ENCODE measurements at regions not wholly inside any gene's neighbourhood (a gene's known extent, or its start where the extent isn't known, plus 50 kb on each side); places are given as distances from the start of the nearest gene placed in this dataset.

GRCh38 chr9:106423575-106423974, 439.4 kb upstream of the ZNF462 start:
- no peak for ATAC-seq
- ChIA-PET CTCF (no interaction called here), POLR2A (ENCODE audit: unreplicated experiment) (no interaction called here)
- Histone ChIP-seq H4K20me1 (ENCODE audit: low read length) (no peaks in the 10 kb centered on the region), H3K9me2 (replicated peaks; ENCODE audit: low read length) (no peaks in the 10 kb centered on the region), H3K4me1 (ENCODE audit: insufficient read depth, low read length) (peaks cover 31% of the 10 kb centered on the region), H3K27me3 (ENCODE audit: low read length) (no peaks in the 10 kb centered on the region), H3K9ac (ENCODE audit: low read length) (no peak overlapping the region), H2AFZ (ENCODE audit: low read length) (no peak overlapping the region), H3K79me2 (ENCODE audit: low read length) (no peaks in the 10 kb centered on the region), H3K4me3 (ENCODE audit: low read length) (no peak overlapping the region), H3K27ac (ENCODE audit: low read length) (no peak overlapping the region), H3K9me3 (ENCODE audit: low read length) (no peaks in the 10 kb centered on the region), H3K4me2 (ENCODE audit: low read length) (no peak overlapping the region), H3F3A (ENCODE audit: low read length, unreplicated experiment) (peaks cover 4% of the 10 kb centered on the region), H3K36me3 (ENCODE audit: low read depth, low read length) (no peaks in the 10 kb centered on the region)
- TF ChIP-seq EZH2 (IDR thresholded peaks at IDR 0.05; ENCODE audit: low read length, unreplicated experiment) (no peak), EZH2phosphoT487 (IDR thresholded peaks at IDR 0.05; ENCODE audit: borderline replicate concordance, low read length) (no peak), CTCF (conservative IDR thresholded peaks at IDR 0.05; ENCODE audit: low read depth, low read length) (no peak)
- DNase-seq = no peak
- no TSS peak for BruUV-seq (replicated peaks)
- intact Hi-C loops (cut with micrococcal nuclease) = loop anchor here (5.0 to 10.0 kb wide), 2 partner anchors 221 to 511 kb away; no protein-coding TSS in a partner anchor

- DNase-seq (peak; percentile 78), ATAC-seq (peak; percentile 98)
- intact Hi-C loops (cut with micrococcal nuclease) = loop anchor here (1.0 to 5.0 kb wide), 2 partner anchors 12 to 430 kb away; partner anchors contain the start of gene ZNF462
- Histone ChIP-seq H3K79me2 (ENCODE audit: low read length) (no peaks in the 10 kb centered on the region), H3K27ac (ENCODE audit: low read length) (peak overlapping the region; percentile 59), H3F3A (ENCODE audit: low read length, unreplicated experiment) (no peaks in the 10 kb centered on the region), H3K4me3 (ENCODE audit: low read length) (no peak overlapping the region), H3K27me3 (ENCODE audit: low read length) (no peaks in the 10 kb centered on the region), H3K36me3 (ENCODE audit: low read depth, low read length) (no peaks in the 10 kb centered on the region), H3K9me3 (ENCODE audit: low read length) (no peaks in the 10 kb centered on the region), H2AFZ (ENCODE audit: low read length) (no peak overlapping the region), H3K4me2 (ENCODE audit: low read length) (peak overlapping the region; percentile 23), H3K9me2 (replicated peaks; ENCODE audit: low read length) (no peaks in the 10 kb centered on the region), H3K4me1 (ENCODE audit: insufficient read depth, low read length) (peaks cover 19% of the 10 kb centered on the region), H3K9ac (ENCODE audit: low read length) (no peak overlapping the region), H4K20me1 (ENCODE audit: low read length) (no peaks in the 10 kb centered on the region)
- BruUV-seq (replicated peaks) = no TSS peak
- no peak for TF ChIP-seq EZH2 (IDR thresholded peaks at IDR 0.05; ENCODE audit: low read length, unreplicated experiment)
- TF ChIP-seq EZH2phosphoT487 (IDR thresholded peaks at IDR 0.05; ENCODE audit: borderline replicate concordance, low read length) = no peak
- TF ChIP-seq CTCF (conservative IDR thresholded peaks at IDR 0.05; ENCODE audit: low read depth, low read length) = no peak; the same call in 1 of the 2 replicates
- ChIA-PET CTCF (no interaction called here), POLR2A (ENCODE audit: unreplicated experiment) (interaction anchor here (0.6 kb wide), 1 partner anchor 332 kb away, joined by 3 read pairs; no protein-coding TSS in a partner anchor)
These were observed 430.3 kb upstream of the ZNF462 start for GRCh38 chr9:106432631-106433030.

- no peaks in the 10 kb centered on the region for H3K79me2 ChIP-seq (ENCODE audit: low read length)
- no peak overlapping the region for H3K9ac ChIP-seq (ENCODE audit: low read length)
- H3K4me3 ChIP-seq (ENCODE audit: low read length) = no peak overlapping the region
- no peaks in the 10 kb centered on the region for H3F3A ChIP-seq (ENCODE audit: low read length, unreplicated experiment)
- H3K4me2 ChIP-seq (ENCODE audit: low read length) = no peak overlapping the region
- H4K20me1 ChIP-seq (ENCODE audit: low read length) = no peaks in the 10 kb centered on the region
- no peaks in the 10 kb centered on the region for H3K36me3 ChIP-seq (ENCODE audit: low read depth, low read length)
- POLR2A ChIA-PET (ENCODE audit: unreplicated experiment) = no interaction called here
- H2AFZ ChIP-seq (ENCODE audit: low read length) = no peak overlapping the region
- no peaks in the 10 kb centered on the region for H3K9me3 ChIP-seq (ENCODE audit: low read length)
- CTCF ChIA-PET = no interaction called here
- H3K9me2 ChIP-seq (replicated peaks; ENCODE audit: low read length) = no peaks in the 10 kb centered on the region
- no peak overlapping the region for H3K27ac ChIP-seq (ENCODE audit: low read length)
- intact Hi-C loops (cut with micrococcal nuclease) = no loop called here
- TF ChIP-seq EZH2phosphoT487 (IDR thresholded peaks at IDR 0.05; ENCODE audit: borderline replicate concordance, low read length) = no peak
- TF ChIP-seq CTCF (conservative IDR thresholded peaks at IDR 0.05; ENCODE audit: low read depth, low read length) = no peak
- TF ChIP-seq EZH2 (IDR thresholded peaks at IDR 0.05; ENCODE audit: low read length, unreplicated experiment) = no peak
- DNase-seq (no peak), ATAC-seq (no peak)
- BruUV-seq (replicated peaks) = no TSS peak
- 0 out of 2 replicates have a peak, but pooled peaks cover 5% of the 10 kb centered on the region for H3K4me1 ChIP-seq (ENCODE audit: insufficient read depth, low read length)
- no peaks in the 10 kb centered on the region for H3K27me3 ChIP-seq (ENCODE audit: low read length)
These were observed 424.0 kb upstream of the ZNF462 start for GRCh38 chr9:106438928-106439327.
